ENCODE measurements at regions not wholly inside any gene's neighbourhood (a gene's known extent, or its start where the extent isn't known, plus 50 kb on each side); places are given as distances from the start of the nearest gene placed in this dataset.

- Histone ChIP-seq H3F3A (replicated peaks; ENCODE audit: low read depth) (no peaks in the 10 kb centered on the region), H3K4me1 (ENCODE audit: insufficient read depth) (no peaks in the 10 kb centered on the region; the same call in 1 of the 2 replicates), H3K4me3 (no peak overlapping the region), H4K20me1 (replicated peaks; ENCODE audit: insufficient read depth) (no peaks in the 10 kb centered on the region), H3K4me2 (no peak overlapping the region), H3K79me2 (replicated peaks; ENCODE audit: insufficient read depth) (no peaks in the 10 kb centered on the region), H3K27ac (ENCODE audit: low read depth) (no peak overlapping the region), H3K9me2 (ENCODE audit: insufficient read depth) (0 out of 2 replicates have a peak, but pooled peaks cover 1% of the 10 kb centered on the region), H2AFZ (no peak overlapping the region), H3K27me3 (ENCODE audit: insufficient read depth) (no peaks in the 10 kb centered on the region), H3K36me3 (ENCODE audit: insufficient read depth) (no peaks in the 10 kb centered on the region)
- no peaks in the 10 kb centered on the region for H3K27me3 Mint-ChIP-seq (ENCODE audit: insufficient read depth, low read depth, poor library complexity)
- DNase-seq (ENCODE audit: low spot score) (no peak), ATAC-seq (no peak)
- no peaks in the 10 kb centered on the region for H3K36me3 Mint-ChIP-seq (ENCODE audit: low read depth)
- peaks cover 11% of the 10 kb centered on the region for H3K4me1 Mint-ChIP-seq
- no peak overlapping the region for H3K4me3 Mint-ChIP-seq
- TF ChIP-seq ZNF114 (CRISPR knock-in tag; IDR thresholded peaks at IDR 0.05) = no peak
- TF ChIP-seq CREB1 (CRISPR knock-in tag; IDR thresholded peaks at IDR 0.05; ENCODE audit: low read depth) = no peak
- TF ChIP-seq POLR2AphosphoS5 (IDR thresholded peaks at IDR 0.05; ENCODE audit: low read depth) = no peak
- TF ChIP-seq CTCF (conservative IDR thresholded peaks at IDR 0.05; ENCODE audit: low read depth in 2 of 2) = no peak
- no peak for TF ChIP-seq EZH2phosphoT487 (IDR thresholded peaks at IDR 0.05; ENCODE audit: unreplicated experiment)
- TF ChIP-seq NANOG (IDR thresholded peaks at IDR 0.05; ENCODE audit: borderline replicate concordance) = no peak
- TF ChIP-seq, protein P1, sequence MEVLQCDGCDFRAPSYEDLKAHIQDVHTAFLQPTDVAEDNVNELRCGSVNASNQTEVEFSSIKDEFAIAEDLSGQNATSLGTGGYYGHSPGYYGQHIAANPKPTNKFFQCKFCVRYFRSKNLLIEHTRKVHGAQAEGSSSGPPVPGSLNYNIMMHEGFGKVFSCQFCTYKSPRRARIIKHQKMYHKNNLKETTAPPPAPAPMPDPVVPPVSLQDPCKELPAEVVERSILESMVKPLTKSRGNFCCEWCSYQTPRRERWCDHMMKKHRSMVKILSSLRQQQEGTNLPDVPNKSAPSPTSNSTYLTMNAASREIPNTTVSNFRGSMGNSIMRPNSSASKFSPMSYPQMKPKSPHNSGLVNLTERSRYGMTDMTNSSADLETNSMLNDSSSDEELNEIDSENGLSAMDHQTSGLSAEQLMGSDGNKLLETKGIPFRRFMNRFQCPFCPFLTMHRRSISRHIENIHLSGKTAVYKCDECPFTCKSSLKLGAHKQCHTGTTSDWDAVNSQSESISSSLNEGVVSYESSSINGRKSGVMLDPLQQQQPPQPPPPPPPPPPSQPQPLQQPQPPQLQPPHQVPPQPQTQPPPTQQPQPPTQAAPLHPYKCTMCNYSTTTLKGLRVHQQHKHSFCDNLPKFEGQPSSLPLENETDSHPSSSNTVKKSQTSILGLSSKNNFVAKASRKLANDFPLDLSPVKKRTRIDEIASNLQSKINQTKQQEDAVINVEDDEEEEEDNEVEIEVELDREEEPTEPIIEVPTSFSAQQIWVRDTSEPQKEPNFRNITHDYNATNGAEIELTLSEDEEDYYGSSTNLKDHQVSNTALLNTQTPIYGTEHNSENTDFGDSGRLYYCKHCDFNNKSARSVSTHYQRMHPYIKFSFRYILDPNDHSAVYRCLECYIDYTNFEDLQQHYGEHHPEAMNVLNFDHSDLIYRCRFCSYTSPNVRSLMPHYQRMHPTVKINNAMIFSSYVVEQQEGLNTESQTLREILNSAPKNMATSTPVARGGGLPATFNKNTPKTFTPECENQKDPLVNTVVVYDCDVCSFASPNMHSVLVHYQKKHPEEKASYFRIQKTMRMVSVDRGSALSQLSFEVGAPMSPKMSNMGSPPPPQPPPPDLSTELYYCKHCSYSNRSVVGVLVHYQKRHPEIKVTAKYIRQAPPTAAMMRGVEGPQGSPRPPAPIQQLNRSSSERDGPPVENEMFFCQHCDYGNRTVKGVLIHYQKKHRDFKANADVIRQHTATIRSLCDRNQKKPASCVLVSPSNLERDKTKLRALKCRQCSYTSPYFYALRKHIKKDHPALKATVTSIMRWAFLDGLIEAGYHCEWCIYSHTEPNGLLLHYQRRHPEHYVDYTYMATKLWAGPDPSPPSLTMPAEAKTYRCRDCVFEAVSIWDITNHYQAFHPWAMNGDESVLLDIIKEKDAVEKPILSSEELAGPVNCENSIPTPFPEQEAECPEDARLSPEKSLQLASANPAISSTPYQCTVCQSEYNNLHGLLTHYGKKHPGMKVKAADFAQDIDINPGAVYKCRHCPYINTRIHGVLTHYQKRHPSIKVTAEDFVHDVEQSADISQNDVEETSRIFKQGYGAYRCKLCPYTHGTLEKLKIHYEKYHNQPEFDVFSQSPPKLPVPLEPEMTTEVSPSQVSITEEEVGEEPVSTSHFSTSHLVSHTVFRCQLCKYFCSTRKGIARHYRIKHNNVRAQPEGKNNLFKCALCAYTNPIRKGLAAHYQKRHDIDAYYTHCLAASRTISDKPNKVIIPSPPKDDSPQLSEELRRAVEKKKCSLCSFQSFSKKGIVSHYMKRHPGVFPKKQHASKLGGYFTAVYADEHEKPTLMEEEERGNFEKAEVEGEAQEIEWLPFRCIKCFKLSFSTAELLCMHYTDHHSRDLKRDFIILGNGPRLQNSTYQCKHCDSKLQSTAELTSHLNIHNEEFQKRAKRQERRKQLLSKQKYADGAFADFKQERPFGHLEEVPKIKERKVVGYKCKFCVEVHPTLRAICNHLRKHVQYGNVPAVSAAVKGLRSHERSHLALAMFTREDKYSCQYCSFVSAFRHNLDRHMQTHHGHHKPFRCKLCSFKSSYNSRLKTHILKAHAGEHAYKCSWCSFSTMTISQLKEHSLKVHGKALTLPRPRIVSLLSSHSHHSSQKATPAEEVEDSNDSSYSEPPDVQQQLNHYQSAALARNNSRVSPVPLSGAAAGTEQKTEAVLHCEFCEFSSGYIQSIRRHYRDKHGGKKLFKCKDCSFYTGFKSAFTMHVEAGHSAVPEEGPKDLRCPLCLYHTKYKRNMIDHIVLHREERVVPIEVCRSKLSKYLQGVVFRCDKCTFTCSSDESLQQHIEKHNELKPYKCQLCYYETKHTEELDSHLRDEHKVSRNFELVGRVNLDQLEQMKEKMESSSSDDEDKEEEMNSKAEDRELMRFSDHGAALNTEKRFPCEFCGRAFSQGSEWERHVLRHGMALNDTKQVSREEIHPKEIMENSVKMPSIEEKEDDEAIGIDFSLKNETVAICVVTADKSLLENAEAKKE (CRISPR knock-in tag; IDR thresholded peaks at IDR 0.05) = no peak
- TF ChIP-seq EZH2 (IDR thresholded peaks at IDR 0.05; ENCODE audit: low read depth, unreplicated experiment) = no peak
- TF ChIP-seq ZNF331 (CRISPR knock-in tag; IDR thresholded peaks at IDR 0.05; ENCODE audit: low read depth) = no peak
- TF ChIP-seq ETS1 (IDR thresholded peaks at IDR 0.05) = no peak
- TF ChIP-seq STAT1 (IDR thresholded peaks at IDR 0.05; ENCODE audit: unreplicated experiment) = no peak
- TF ChIP-seq JUNB (IDR thresholded peaks at IDR 0.05; ENCODE audit: unreplicated experiment) = no peak
- TF ChIP-seq, protein P2, sequence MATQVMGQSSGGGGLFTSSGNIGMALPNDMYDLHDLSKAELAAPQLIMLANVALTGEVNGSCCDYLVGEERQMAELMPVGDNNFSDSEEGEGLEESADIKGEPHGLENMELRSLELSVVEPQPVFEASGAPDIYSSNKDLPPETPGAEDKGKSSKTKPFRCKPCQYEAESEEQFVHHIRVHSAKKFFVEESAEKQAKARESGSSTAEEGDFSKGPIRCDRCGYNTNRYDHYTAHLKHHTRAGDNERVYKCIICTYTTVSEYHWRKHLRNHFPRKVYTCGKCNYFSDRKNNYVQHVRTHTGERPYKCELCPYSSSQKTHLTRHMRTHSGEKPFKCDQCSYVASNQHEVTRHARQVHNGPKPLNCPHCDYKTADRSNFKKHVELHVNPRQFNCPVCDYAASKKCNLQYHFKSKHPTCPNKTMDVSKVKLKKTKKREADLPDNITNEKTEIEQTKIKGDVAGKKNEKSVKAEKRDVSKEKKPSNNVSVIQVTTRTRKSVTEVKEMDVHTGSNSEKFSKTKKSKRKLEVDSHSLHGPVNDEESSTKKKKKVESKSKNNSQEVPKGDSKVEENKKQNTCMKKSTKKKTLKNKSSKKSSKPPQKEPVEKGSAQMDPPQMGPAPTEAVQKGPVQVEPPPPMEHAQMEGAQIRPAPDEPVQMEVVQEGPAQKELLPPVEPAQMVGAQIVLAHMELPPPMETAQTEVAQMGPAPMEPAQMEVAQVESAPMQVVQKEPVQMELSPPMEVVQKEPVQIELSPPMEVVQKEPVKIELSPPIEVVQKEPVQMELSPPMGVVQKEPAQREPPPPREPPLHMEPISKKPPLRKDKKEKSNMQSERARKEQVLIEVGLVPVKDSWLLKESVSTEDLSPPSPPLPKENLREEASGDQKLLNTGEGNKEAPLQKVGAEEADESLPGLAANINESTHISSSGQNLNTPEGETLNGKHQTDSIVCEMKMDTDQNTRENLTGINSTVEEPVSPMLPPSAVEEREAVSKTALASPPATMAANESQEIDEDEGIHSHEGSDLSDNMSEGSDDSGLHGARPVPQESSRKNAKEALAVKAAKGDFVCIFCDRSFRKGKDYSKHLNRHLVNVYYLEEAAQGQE (IDR thresholded peaks at IDR 0.05; ENCODE audit: unreplicated experiment) = no peak
- no peaks in the 10 kb centered on the region for H3K9me3 Mint-ChIP-seq
- H3K27ac Mint-ChIP-seq = no peak overlapping the region
Measured at GRCh38 chr14:53444677-53445312, 291.7 kb upstream of the DDHD1 start.

All from GM23338 (cell line).